Fibroblast of villous mesenchyme (primary cell): ENCODE measurements at regions not wholly inside any gene's neighbourhood (a gene's known extent, or its start where the extent isn't known, plus 50 kb on each side); places are given as distances from the start of the nearest gene placed in this dataset.

Experiments
- DNase-seq: peaks from one replicate; pipeline ENCODE4 v3.0.0-alpha.2; 2010; ENCODE audit warnings: low read depth
- H3K4me3 ChIP-seq: 2 replicates; pipeline ENCODE4 v1.5.1; 2011; ENCODE audit warnings: low read depth, mild to moderate bottlenecking, low read length
- CTCF ChIP-seq: IDR thresholded peaks from 2 replicates; pipeline ENCODE4 v1.5.1; 2012; ENCODE audit warnings: low read depth, mild to moderate bottlenecking, low read length; ENCODE audit not compliant: insufficient read depth

DNA sequence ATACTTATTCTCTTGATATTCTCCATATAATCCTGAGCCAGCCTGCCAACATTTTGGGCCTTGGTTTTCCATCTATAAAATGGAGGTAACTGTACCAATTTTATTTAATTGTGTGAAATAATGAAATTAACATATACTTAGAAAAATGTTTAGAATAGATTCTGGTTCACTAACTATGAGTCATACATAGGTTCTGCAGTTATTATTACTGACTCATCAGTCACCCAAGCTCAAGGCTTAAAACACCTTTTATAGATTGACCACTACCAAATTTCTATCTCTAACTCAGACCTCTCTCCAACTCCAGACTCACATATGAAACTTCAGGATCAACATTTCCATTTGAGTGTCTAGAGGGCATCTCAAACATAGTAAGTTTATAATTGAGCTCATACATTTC, 1277.2 kb upstream of the GJE1 start:
- DNase-seq = no peak
- H3K4me3 ChIP-seq = no peak overlapping the region
- no peak for TF ChIP-seq CTCF

- DNase-seq = no peak
- TF ChIP-seq CTCF = no peak
- no peak overlapping the region for H3K4me3 ChIP-seq
Measured at GRCh38 chr6:140854318-140854717, 1278.4 kb upstream of the GJE1 start.

DNA sequence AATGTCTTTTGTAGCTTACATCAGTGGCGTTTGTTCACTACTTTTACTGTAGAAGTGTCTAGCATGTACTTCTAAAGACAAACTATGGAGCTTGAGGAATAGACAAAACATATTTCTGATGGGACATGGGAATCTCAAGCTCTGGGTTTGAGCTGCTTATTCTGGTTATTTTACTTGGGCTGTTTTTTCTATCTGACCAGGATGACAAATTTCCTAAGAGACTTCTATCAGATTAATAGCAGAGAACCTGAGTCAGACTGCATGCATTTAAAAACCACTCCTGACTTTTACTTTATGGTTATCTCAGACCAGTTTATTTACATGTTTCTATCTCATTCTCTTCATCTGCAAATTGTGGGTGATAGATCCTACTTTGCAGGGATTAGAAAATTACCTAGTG, 1282.3 kb upstream of the GJE1 start:
- DNase-seq = peak; percentile 68
- TF ChIP-seq CTCF = no peak
- no peak overlapping the region for H3K4me3 ChIP-seq

DNA sequence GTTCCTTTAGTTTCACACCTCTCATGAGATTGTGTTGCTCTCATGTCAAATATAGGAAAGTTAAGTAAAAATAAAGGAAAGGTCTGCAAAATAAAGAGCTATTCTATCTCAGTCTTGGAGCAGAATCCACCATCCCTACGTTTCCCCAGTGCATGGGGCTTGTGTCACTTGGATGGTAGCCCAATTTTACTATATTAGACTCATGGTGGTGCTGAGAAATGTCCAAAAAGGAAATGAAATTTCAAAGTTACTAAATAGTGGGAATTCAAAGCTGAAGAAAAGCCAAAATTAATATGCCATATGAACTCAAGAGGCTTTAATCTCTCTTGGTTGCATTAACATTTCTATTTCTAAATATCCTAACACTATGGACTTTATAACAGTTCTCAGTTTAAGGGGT, 1283.3 kb upstream of the GJE1 start:
- TF ChIP-seq CTCF = no peak
- H3K4me3 ChIP-seq = no peak overlapping the region
- no peak for DNase-seq

GRCh38 chr6:140847262-140847645, 1285.5 kb upstream of the GJE1 start:
- no peak for TF ChIP-seq CTCF
- no peak for DNase-seq
- H3K4me3 ChIP-seq = no peak overlapping the region

- no peak overlapping the region for H3K4me3 ChIP-seq
- no peak for TF ChIP-seq CTCF
- DNase-seq = peak; percentile 57
Measured at GRCh38 chr6:140846503-140847261, 1286.0 kb upstream of the GJE1 start.

GRCh38 chr6:140845701-140846100, 1287.0 kb upstream of the GJE1 start:
- no peak for DNase-seq
- no peak for TF ChIP-seq CTCF

More at GRCh38 chr6:140845701-140846100, 1287.0 kb upstream of the GJE1 start:
- H3K4me3 ChIP-seq = no peak overlapping the region
